ENCODE measurements at regions not wholly inside any gene's neighbourhood (a gene's known extent, or its start where the extent isn't known, plus 50 kb on each side); places are given as distances from the start of the nearest gene placed in this dataset.

- TF ChIP-seq CTCF (conservative IDR thresholded peaks at IDR 0.05; ENCODE audit: low read depth in 2 of 2) (no peak), ZNF331 (CRISPR knock-in tag; IDR thresholded peaks at IDR 0.05; ENCODE audit: low read depth) (no peak), CREB1 (CRISPR knock-in tag; IDR thresholded peaks at IDR 0.05; ENCODE audit: low read depth) (no peak), POLR2AphosphoS5 (IDR thresholded peaks at IDR 0.05; ENCODE audit: low read depth) (no peak), EZH2 (IDR thresholded peaks at IDR 0.05; ENCODE audit: low read depth, unreplicated experiment) (no peak), REST (IDR thresholded peaks at IDR 0.05; ENCODE audit: unreplicated experiment) (no peak), ZNF114 (CRISPR knock-in tag; IDR thresholded peaks at IDR 0.05) (no peak), EZH2phosphoT487 (IDR thresholded peaks at IDR 0.05; ENCODE audit: unreplicated experiment) (no peak), STAT1 (IDR thresholded peaks at IDR 0.05; ENCODE audit: unreplicated experiment) (no peak), ZNF462 (CRISPR knock-in tag; IDR thresholded peaks at IDR 0.05) (no peak), NANOG (IDR thresholded peaks at IDR 0.05; ENCODE audit: borderline replicate concordance) (no peak)
Measured at GRCh38 chr7:146028251-146028750, 88.3 kb upstream of the CNTNAP2 start.

Measured in GM23338 (cell line).